SK-N-SH (cell line): ENCODE measurements at regions not wholly inside any gene's neighbourhood (a gene's known extent, or its start where the extent isn't known, plus 50 kb on each side); places are given as distances from the start of the nearest gene placed in this dataset.

ENCODE experiments used
- CTCF ChIA-PET: fragments of 300-600, 350-600 bp; formaldehyde crosslinking; extraction: SDS; loops from one replicate; lab custom pipeline; 2021; lab: Yijun Ruan, JAX
- POLR2A ChIA-PET: fragments of 350-600 bp; sonication (Branson Sonifier 250); formaldehyde crosslinking; extraction: SDS; loops from one replicate; lab custom pipeline; 2020; ENCODE audit warnings: antibody characterized with exemption, inconsistent platforms; lab: Yijun Ruan, JAX
- DNase-seq: peaks from one replicate; pipeline ENCODE4 v3.0.0; 2012
- H2AFZ ChIP-seq: fragments of 200-600 bp; sonication (generic); 2 replicates; pipeline ENCODE4 v1.8.1; 2016; ENCODE audit warnings: antibody characterized with exemption, mild to moderate bottlenecking, low read depth
- H3F3A ChIP-seq: fragments of 200-600 bp; sonication (generic); replicated peaks from 2 replicates; pipeline ENCODE3; 2016; ENCODE audit warnings: antibody characterized with exemption, mild to moderate bottlenecking; ENCODE audit not compliant: insufficient read depth
- H3K27ac ChIP-seq, 2 experiments: fragments of 200-500 bp in 1 of 2; fragments of 200-600 bp in 1 of 2; sonication (Bioruptor generic) in 1 of 2; sonication (generic), shearing (Covaris generic) in 1 of 2; 2 replicates each; pipeline versions ENCODE4 v1.5.1 to v1.6.1; 2014 to 2016; ENCODE audit warnings: low read depth in 2 of 2, inconsistent platforms in 1 of 2, low read length in 1 of 2, mild to moderate bottlenecking in 1 of 2, mixed read lengths in 1 of 2
- H3K27me3 ChIP-seq: fragments of 200-600 bp; sonication (generic), shearing (Covaris generic); 2 replicates; pipeline ENCODE4 v1.6.1; 2016; ENCODE audit warnings: mixed run types; ENCODE audit not compliant: insufficient read depth
- H3K36me3 ChIP-seq, 2 experiments: fragments of 200-500 bp in 1 of 2; fragments of 200-600 bp in 1 of 2; sonication (Bioruptor generic) in 1 of 2; sonication (generic) in 1 of 2; replicated peaks in 1 of 2; 2 replicates each; pipeline versions ENCODE3 to v1.5.1; 2014 to 2016; ENCODE audit warnings: low read length in 1 of 2, mild to moderate bottlenecking in 1 of 2; ENCODE audit not compliant: insufficient read depth in 2 of 2, control insufficient read depth in 1 of 2
- H3K4me1 ChIP-seq, 2 experiments: fragments of 200-500 bp in 1 of 2; fragments of 200-600 bp in 1 of 2; sonication (Bioruptor generic) in 1 of 2; sonication (generic), shearing (Covaris generic) in 1 of 2; 2 replicates each; pipeline versions ENCODE4 v1.5.1 to v1.6.1; 2014 to 2016; ENCODE audit warnings: low read depth in 1 of 2, low read length in 1 of 2, mixed run types in 1 of 2; ENCODE audit not compliant: insufficient read depth in 2 of 2, control insufficient read depth in 1 of 2
- H3K4me2 ChIP-seq: fragments of 200-600 bp; sonication (generic), shearing (Covaris generic); 2 replicates; pipeline ENCODE4 v1.6.1; 2017; ENCODE audit warnings: mixed run types
- H3K4me3 ChIP-seq, 2 experiments: fragments of 200-500 bp in 1 of 2; fragments of 200-600 bp in 1 of 2; sonication (Bioruptor generic) in 1 of 2; sonication (generic), shearing (Covaris generic) in 1 of 2; 2 replicates each; pipeline versions ENCODE4 v1.5.1 to v1.8.1; 2014 to 2016; ENCODE audit warnings: low read depth in 2 of 2, inconsistent platforms in 1 of 2, low read length in 1 of 2, mild to moderate bottlenecking in 1 of 2, mixed read lengths in 1 of 2, moderate library complexity in 1 of 2
- H3K79me2 ChIP-seq: fragments of 200-600 bp; sonication (generic); 2 replicates; pipeline ENCODE4 v1.8.1; 2017; ENCODE audit warnings: mild to moderate bottlenecking; ENCODE audit not compliant: insufficient read depth
- H3K9ac ChIP-seq: fragments of 200-600 bp; sonication (generic); 2 replicates; pipeline ENCODE4 v1.6.1; 2017; ENCODE audit warnings: mixed run types
- H3K9me2 ChIP-seq: fragments of 200-600 bp; sonication (generic); 2 replicates; pipeline ENCODE4 v1.6.1; 2017; ENCODE audit warnings: mixed run types
- H3K9me3 ChIP-seq: fragments of 200-600 bp; sonication (generic); 2 replicates; pipeline ENCODE4 v1.6.1; 2017; ENCODE audit warnings: mixed run types, mild to moderate bottlenecking, moderate library complexity
- H4K20me1 ChIP-seq: fragments of 200-600 bp; sonication (generic); 2 replicates; pipeline ENCODE4 v1.6.1; 2017; ENCODE audit warnings: mild to moderate bottlenecking, mixed run types; ENCODE audit not compliant: insufficient read depth
- ELF1 ChIP-seq: IDR thresholded peaks from 2 replicates; pipeline ENCODE4 v1.4.0; 2012
- EP300 ChIP-seq, 2 experiments: IDR thresholded peaks; 2 replicates each; pipeline versions ENCODE4 v1.4.0 to v1.6.1; 2012; ENCODE audit warnings: borderline replicate concordance in 1 of 2, low read depth in 1 of 2, low read length in 1 of 2
- FOXJ3 ChIP-seq: sonication (generic); formaldehyde crosslinking; IDR thresholded peaks from 2 replicates; pipeline ENCODE4 v1.5.1; 2020; ENCODE audit warnings: mild to moderate bottlenecking, missing genetic modification reagents
- FOXM1 ChIP-seq: IDR thresholded peaks from 2 replicates; pipeline ENCODE4 v1.4.0; 2012; ENCODE audit warnings: low read depth, mild to moderate bottlenecking
- GABPA ChIP-seq: IDR thresholded peaks from 2 replicates; pipeline ENCODE4 v1.4.0; 2012; ENCODE audit warnings: low read depth, mild to moderate bottlenecking
- JUND ChIP-seq: IDR thresholded peaks from 2 replicates; pipeline ENCODE4 v1.4.0; 2012
- MEF2A ChIP-seq: IDR thresholded peaks from 2 replicates; pipeline ENCODE4 v1.4.0; 2012; ENCODE audit warnings: low read depth, borderline replicate concordance
- NFIC ChIP-seq: IDR thresholded peaks from 2 replicates; pipeline ENCODE4 v1.4.0; 2012; ENCODE audit warnings: borderline replicate concordance
- POLR2AphosphoS5 ChIP-seq: IDR thresholded peaks from 2 replicates; pipeline ENCODE4 v1.6.1; 2012; ENCODE audit warnings: low read depth, low read length
- RXRA ChIP-seq: IDR thresholded peaks from 2 replicates; pipeline ENCODE4 v1.4.0; 2012; ENCODE audit warnings: low read depth, mild to moderate bottlenecking, borderline replicate concordance
- TAF1 ChIP-seq: IDR thresholded peaks from 2 replicates; pipeline ENCODE4 v1.6.1; 2012; ENCODE audit warnings: low read depth, mild to moderate bottlenecking, low read length, moderate library complexity, borderline replicate concordance
- TCF12 ChIP-seq: IDR thresholded peaks from 2 replicates; pipeline ENCODE4 v1.4.0; 2012
- TEAD4 ChIP-seq: IDR thresholded peaks from 2 replicates; pipeline ENCODE4 v1.4.0; 2012; ENCODE audit warnings: mild to moderate bottlenecking, borderline replicate concordance; ENCODE audit not compliant: insufficient read depth
- WGBS: methylation state at CpG from one replicate; pipeline ENCODE4 v1.1.6; 2017; ENCODE audit warnings: low lambda C conversion rate; 5-methylcytosine and 5-hydroxymethylcytosine counted together
- TF ChIP-seq, protein P1 (sequence below): IDR thresholded peaks from 2 replicates; pipeline ENCODE4 v1.6.1; 2012; ENCODE audit warnings: mild to moderate bottlenecking, low read depth, low read length, moderate library complexity
- TF ChIP-seq, protein P2 (sequence below): IDR thresholded peaks from 2 replicates; pipeline ENCODE4 v1.4.0; 2012; ENCODE audit warnings: low read depth, borderline replicate concordance
- TF ChIP-seq, protein P3 (sequence below): IDR thresholded peaks from 2 replicates; pipeline ENCODE4; 2012
- TF ChIP-seq, protein P4 (sequence below): IDR thresholded peaks from 2 replicates; pipeline ENCODE4 v1.4.0; 2012; ENCODE audit warnings: low read depth, borderline replicate concordance
- TF ChIP-seq, protein P5 (sequence below): fragments of 150-350 bp; IDR thresholded peaks from 2 replicates; pipeline ENCODE4 v1.6.1; 2016; ENCODE audit warnings: mild to moderate bottlenecking, low read depth, low read length

DNA sequence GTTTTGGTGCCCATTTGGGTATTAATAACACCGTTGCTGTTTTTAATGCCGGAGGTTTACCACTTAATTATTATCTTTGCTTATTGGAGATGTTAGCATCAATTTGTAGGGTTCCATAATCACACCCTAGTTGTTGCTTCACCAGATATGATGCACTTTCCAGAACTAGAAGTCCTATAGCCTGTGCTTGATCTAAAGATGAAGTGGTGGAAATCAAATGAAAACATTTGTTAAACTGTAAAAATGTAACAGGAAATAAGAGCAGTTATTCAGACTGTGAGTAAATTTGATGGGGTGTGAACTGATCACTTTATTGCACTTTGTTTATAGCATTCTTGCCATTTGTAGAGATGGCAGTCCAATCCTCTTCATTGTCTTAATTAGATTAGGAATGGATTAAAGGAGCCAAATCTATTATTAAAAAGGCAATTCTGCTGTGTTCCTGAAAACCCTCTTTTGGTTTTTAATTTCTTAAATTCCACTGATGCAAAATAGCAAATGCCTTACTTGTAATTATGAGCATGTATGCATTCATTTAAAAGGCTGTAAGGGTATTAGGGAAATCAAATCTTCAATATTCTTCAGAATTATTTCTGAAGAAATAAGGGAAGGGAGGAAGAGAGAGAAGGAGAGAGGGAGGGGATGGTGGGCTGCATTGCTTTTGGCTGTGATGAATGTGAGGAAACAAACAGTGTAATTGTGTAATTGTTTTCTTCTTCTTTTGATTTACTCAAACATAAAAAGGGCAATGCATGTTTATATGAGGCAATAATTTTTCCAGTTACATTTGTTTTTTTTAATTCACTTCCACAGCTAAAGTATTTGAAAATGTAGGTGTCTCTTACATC lies 675.2 kb upstream of the WWC1 start:
- Histone ChIP-seq H3K79me2 (no peaks in the 10 kb centered on the region), H2AFZ (no peak overlapping the region), H3K4me2 (no peak overlapping the region), H4K20me1 (no peaks in the 10 kb centered on the region), H3K4me3 (no peak overlapping the region), H3K27me3 (no peaks in the 10 kb centered on the region), H3K27ac (no peak overlapping the region), H3F3A (no peaks in the 10 kb centered on the region), H3K9ac (no peak overlapping the region), H3K36me3 (no peaks in the 10 kb centered on the region), H3K9me3 (no peaks in the 10 kb centered on the region), H3K4me1 (peaks cover 0 to 9% of the 10 kb centered on the region in 2 experiments; a peak in 1 of 4 replicates), H3K9me2 (no peaks in the 10 kb centered on the region)
- TF ChIP-seq TAF1 (no peak), EP300 (IDR thresholded peaks at IDR 0.05; ENCODE audit: borderline replicate concordance in 1 of 2, low read depth in 1 of 2, low read length in 1 of 2) (no peak), TEAD4 (no peak), TCF12 (no peak), RXRA (no peak), ELF1 (no peak), FOXJ3 (CRISPR knock-in tag) (no peak), POLR2AphosphoS5 (no peak), FOXM1 (no peak), MEF2A (no peak), GABPA (no peak), JUND (no peak), NFIC (no peak)
- TF ChIP-seq, protein P1, sequence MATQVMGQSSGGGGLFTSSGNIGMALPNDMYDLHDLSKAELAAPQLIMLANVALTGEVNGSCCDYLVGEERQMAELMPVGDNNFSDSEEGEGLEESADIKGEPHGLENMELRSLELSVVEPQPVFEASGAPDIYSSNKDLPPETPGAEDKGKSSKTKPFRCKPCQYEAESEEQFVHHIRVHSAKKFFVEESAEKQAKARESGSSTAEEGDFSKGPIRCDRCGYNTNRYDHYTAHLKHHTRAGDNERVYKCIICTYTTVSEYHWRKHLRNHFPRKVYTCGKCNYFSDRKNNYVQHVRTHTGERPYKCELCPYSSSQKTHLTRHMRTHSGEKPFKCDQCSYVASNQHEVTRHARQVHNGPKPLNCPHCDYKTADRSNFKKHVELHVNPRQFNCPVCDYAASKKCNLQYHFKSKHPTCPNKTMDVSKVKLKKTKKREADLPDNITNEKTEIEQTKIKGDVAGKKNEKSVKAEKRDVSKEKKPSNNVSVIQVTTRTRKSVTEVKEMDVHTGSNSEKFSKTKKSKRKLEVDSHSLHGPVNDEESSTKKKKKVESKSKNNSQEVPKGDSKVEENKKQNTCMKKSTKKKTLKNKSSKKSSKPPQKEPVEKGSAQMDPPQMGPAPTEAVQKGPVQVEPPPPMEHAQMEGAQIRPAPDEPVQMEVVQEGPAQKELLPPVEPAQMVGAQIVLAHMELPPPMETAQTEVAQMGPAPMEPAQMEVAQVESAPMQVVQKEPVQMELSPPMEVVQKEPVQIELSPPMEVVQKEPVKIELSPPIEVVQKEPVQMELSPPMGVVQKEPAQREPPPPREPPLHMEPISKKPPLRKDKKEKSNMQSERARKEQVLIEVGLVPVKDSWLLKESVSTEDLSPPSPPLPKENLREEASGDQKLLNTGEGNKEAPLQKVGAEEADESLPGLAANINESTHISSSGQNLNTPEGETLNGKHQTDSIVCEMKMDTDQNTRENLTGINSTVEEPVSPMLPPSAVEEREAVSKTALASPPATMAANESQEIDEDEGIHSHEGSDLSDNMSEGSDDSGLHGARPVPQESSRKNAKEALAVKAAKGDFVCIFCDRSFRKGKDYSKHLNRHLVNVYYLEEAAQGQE: no peak
- TF ChIP-seq, protein P2, sequence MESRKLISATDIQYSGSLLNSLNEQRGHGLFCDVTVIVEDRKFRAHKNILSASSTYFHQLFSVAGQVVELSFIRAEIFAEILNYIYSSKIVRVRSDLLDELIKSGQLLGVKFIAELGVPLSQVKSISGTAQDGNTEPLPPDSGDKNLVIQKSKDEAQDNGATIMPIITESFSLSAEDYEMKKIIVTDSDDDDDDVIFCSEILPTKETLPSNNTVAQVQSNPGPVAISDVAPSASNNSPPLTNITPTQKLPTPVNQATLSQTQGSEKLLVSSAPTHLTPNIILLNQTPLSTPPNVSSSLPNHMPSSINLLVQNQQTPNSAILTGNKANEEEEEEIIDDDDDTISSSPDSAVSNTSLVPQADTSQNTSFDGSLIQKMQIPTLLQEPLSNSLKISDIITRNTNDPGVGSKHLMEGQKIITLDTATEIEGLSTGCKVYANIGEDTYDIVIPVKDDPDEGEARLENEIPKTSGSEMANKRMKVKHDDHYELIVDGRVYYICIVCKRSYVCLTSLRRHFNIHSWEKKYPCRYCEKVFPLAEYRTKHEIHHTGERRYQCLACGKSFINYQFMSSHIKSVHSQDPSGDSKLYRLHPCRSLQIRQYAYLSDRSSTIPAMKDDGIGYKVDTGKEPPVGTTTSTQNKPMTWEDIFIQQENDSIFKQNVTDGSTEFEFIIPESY: no peak
- TF ChIP-seq, protein P3, sequence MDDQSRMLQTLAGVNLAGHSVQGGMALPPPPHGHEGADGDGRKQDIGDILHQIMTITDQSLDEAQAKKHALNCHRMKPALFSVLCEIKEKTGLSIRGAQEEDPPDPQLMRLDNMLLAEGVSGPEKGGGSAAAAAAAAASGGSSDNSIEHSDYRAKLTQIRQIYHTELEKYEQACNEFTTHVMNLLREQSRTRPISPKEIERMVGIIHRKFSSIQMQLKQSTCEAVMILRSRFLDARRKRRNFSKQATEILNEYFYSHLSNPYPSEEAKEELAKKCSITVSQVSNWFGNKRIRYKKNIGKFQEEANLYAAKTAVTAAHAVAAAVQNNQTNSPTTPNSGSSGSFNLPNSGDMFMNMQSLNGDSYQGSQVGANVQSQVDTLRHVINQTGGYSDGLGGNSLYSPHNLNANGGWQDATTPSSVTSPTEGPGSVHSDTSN: no peak
- TF ChIP-seq, protein P4, sequence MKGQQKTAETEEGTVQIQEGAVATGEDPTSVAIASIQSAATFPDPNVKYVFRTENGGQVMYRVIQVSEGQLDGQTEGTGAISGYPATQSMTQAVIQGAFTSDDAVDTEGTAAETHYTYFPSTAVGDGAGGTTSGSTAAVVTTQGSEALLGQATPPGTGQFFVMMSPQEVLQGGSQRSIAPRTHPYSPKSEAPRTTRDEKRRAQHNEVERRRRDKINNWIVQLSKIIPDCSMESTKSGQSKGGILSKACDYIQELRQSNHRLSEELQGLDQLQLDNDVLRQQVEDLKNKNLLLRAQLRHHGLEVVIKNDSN: no peak
- TF ChIP-seq, protein P5, sequence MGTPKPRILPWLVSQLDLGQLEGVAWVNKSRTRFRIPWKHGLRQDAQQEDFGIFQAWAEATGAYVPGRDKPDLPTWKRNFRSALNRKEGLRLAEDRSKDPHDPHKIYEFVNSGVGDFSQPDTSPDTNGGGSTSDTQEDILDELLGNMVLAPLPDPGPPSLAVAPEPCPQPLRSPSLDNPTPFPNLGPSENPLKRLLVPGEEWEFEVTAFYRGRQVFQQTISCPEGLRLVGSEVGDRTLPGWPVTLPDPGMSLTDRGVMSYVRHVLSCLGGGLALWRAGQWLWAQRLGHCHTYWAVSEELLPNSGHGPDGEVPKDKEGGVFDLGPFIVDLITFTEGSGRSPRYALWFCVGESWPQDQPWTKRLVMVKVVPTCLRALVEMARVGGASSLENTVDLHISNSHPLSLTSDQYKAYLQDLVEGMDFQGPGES: no peak
- 24% methylated on average over 2 of the region's 2 CpGs for WGBS
- DNase-seq: no peak
- ChIA-PET CTCF (no interaction called here), POLR2A (no interaction called here)
